HG03064 (cell line): ENCODE measurements at regions not wholly inside any gene's neighbourhood (a gene's known extent, or its start where the extent isn't known, plus 50 kb on each side); places are given as distances from the start of the nearest gene placed in this dataset.

Experiments
- ATAC-seq: cut with Tn5 transposase; IDR thresholded peaks from one replicate; pipeline ENCODE4 v1.9.1; 2021; ENCODE audit warnings: low read depth; ENCODE audit not compliant: unreplicated experiment

DNA sequence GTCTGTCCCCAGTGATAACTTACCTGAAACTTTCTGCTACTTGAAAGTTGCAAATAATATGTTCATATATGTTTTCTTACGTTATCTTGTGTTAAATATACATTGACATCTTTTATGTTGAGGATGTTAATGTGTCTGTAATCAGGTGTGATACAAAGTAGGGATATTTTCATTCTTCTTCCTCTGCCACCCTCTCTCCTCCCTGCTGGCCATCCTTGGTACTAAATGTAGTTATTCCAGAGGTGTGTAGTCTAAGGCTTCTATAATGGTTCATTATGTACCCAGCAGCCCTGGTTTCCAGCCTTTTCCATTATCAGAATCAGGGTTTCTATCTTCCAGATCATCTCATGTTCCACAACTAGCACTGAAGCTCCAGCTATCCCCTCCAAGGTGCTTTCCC lies 606.7 kb upstream of the KLHL1 start:
- ATAC-seq: no peak

DNA sequence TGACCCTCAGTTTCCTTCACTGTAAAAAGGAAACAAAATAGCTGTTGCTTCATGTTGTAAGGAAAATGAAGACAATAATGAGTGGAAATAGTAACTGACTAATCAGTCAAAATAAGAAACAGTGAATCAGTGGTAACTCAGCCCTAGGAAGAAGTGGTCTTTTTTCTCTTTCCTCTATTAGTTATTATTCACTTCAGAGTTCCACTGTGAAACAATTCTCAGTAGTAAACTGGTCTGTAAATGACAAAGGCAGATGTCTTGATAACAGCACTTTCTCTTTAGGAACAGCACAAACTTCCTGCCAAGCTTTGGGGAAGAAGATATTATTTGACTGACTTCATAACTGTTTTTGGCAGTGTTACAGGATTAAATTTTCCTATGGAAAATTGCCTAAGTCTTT lies 600.5 kb upstream of the KLHL1 start:
- ATAC-seq: no peak

DNA sequence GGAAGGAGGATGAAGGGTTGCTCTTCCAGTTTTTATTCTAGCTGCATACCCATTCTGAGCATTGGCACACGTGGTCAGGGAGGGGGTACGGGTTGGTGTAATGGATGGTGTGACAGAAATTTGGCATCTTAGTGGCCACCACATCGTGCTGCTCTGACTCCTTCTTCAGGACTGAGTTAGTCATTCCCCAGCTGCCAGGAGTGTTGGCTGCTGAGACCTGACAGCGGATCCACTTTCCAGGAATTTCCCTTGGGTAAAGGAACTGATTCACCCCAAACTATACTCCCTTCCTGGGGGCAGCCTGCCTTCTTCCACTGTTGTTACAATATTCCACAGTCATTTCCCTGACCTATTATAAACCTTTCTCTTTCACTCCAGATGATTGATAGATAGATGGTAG lies 595.5 kb upstream of the KLHL1 start:
- no peak for ATAC-seq

DNA sequence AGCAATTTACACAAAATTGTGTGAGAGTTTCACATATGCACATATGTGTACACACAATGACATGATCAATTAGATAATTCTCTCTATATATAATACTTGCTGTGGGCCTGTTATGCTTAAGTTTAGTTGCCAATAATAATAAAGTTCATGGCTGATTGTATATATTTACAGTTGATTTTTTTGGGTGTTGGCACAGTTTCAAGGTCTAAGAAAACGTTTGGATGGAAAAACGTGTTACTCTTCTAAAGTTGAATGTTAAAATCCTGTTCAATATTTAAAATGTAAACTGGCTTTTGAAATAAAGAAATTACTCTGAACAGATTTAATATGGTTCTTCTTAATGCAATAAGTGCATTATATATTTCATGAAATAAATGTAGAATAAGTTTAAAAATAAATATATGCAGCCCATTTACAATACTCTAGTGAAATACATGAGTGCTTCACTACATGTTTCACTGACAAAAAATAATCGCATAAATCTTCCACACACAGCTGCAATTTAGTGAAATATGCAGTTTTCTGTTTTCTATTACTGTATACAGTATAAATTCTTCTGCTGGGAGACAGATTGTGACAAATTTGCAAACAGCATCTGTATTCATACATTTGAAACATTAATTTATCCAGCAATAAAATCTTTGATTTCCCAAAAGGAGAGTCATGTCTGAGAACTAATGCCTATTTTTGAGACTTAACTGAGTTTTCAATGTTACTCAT lies 586.9 kb upstream of the KLHL1 start:
- no peak for ATAC-seq

DNA sequence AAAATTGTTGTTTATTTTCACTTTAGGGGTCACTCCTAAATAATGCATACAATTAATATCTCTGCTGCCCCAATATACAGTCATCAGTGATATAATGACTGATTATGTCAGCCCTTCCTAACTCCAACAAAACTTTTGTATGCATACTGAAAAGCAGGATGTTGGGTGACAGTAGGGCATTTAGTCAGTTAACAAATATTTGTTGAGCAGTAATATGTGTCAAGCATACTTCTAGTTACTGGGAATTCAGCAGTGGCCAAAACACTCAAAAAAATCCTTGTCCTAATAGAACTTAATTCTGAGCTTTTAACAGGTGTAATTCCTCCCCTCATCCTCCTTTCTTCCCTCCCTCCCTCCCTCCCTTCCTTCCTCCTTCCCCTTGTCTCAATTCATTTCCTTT lies 560.7 kb upstream of the KLHL1 start:
- ATAC-seq: no peak

- ATAC-seq: no peak
Observed at GRCh38 chr13:70668293-70668692, 560.0 kb upstream of the KLHL1 start.

DNA sequence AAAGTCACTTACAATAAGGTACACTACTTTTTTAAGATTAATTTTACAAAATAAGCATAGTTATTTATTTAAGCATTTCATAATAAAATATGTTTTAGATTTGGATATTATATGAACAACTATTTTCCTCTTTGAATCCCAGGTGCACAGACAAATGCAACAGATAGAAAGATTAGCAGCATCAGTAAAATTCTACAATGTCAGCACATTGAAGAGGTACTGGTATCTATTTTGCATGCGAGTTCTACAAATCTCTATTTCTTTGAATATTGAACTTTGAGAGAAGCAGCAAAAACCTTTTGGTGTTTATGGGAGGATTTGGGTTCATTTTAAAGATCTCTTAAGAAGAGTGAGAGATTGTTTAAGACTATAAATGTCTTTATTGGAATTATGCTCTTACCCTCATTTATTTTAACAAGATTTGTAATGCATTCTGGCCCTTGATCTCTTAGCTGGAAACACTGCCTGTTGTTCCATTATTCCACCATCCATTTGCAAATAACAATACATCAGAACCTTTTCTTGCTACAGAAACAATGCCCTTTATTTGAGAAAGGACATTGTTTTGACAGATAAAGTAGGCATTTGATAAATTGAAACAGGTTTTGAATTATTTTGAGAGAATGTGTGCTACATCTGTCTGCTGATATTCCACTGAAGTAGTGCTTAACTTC lies 558.8 kb upstream of the KLHL1 start:
- no peak for ATAC-seq

DNA sequence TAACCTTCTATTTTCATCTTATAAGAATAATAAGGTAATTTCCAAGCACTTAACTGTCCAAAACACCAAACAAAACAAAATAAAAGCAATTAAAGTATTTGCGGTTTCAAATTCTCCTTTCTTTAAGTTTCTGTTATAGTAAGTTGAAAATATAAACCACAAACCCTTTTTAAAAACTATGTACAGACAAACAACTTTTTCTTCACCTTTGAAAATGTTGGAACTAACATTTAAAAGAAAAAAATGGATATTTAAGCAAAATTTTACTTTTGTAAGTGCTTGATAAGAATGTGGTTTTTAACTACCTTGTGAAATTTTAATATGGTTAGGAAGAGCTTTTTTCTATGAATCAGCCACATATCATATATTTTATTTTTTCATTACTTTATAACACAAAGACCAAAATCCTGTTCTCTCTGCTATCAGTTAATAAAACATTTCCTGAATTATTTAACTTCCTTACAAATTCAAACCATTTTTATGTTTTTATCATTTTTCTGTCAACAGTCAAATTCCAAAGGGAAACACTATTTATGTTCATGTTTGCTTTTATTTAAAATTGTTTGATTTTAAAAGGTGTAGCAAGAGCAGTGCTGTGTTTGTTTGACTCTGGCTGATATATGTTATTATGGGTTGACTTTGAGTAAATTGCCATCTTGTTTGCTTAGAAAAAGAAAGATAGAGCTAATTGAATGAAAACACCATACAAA lies 554.1 kb upstream of the KLHL1 start:
- ATAC-seq: no peak

DNA sequence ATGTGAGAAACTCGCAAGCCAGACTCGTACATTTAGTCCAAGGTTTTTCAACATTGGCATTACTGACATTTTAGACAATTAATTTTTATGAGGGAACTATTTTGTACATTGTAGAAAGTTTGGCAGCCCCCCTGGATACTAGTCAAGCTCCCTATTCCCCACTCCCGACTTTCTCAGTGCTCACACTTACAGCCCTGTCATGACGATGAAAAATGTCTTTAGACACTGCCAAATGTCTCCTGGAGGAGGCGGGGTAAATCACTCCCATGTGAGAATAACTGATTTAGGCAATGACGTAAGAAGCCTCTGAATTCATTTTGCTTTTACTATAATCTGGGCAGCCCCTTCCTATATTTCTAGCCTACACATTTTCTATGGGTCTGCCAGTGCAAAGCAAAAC lies 535.8 kb upstream of the KLHL1 start:
- ATAC-seq: no peak

DNA sequence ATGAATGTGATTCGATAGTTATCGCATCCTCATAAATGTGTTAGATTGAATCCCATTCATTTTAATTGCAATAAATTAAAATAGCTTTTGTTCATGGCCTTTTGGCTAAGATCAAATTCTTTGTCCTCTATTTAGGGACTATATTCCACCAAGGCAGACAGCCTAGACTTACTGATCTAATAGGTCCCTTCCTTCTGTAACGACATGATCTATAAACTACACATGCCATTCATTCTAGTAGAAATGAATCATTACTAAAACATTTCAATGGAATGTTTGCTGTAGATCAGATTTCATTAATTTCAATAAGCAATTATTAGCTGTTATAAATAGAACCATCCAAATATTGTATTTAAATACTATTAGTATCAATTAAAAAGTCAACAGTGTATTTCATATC lies 526.6 kb upstream of the KLHL1 start:
- ATAC-seq: no peak

DNA sequence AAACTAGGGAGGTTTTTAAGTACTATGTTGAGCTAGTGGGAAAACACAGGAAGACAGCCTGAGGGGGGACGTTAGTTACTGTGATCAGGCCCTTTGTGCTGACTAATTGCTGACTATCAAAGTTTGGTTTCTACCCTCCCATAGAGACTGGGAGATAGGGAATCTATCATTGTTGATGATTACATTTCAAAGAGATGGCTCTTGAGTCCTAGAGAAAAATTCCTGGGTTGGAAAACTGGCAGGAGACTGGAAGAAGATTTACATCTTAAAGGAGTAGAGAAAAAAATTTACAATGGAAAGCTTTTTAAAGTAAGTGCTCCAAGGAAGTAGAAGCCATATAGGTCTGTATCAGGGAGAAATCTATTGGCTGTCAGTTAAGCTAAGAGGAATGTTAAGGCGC lies 522.0 kb upstream of the KLHL1 start:
- ATAC-seq: no peak

DNA sequence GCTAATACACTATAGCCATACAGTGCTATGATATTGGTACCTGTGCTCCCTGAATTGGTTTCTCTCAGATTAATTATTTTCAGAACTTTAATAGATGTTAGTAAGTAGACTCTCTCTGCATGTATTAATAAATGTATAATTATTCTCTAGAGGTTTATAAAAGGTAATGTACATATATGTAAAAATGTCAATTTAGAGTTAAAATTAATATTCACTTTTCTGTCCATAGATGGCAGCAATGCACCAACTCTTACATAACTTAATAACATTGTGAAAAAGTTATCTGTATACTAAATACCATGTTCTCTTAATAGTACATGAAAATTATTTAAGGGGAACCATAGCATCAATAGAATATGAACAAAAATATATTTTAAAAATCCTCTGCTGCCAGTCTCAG lies 515.0 kb upstream of the KLHL1 start:
- no peak for ATAC-seq

DNA sequence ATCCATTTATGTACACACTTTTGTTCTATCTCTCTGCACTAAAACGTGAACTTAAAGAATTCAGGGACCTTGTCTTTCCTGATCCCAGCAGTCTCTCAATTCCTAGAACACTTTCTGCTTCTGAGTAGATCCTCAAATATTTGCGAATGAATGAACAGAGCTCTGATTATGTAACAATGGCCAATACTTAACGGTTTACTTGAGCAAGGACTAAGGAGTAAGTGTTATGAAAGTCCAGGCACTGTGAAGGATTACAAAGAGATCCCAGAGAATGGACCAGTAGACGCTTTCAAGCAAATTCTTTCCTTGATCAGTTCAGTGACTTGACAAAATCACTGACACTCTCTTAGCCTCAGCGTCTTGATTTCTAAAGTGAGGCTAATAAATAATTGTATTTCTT lies 514.5 kb upstream of the KLHL1 start:
- no peak for ATAC-seq

DNA sequence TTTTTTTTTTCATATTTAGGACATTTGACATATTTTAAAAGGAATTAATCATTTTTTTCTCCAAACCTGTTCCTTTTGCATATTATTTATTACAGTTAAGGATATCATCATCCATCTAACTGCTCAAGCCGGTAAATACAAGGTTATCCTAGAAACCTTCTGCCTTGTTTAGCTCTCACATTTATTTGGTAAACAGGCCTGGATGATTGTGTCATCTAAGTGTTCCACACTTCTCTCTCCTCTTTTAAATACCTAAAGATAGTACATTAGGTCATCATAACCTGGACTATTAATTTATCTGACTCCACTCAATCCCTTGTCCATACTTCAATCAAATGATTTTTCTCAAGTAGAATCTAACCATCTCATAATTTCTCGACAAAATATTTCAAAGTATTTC lies 511.7 kb upstream of the KLHL1 start:
- no peak for ATAC-seq

DNA sequence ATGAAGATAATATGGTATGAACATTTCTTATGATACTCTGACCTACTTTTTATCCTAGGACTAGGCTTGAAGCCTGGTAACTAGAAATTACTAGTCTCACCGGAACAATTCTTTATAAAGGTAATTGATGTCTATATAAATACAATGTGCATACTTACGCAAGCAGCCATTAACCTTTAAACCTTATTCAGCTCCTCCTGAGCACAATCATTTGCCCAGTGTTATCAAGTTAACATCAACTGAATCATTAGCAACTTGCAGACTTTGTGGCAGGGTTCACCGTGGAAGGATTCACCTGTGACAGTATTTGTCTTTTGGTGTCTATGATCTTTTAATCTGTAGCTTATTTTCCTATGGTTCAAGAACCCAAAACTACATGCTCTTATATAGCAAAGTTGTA lies 508.6 kb upstream of the KLHL1 start:
- no peak for ATAC-seq

DNA sequence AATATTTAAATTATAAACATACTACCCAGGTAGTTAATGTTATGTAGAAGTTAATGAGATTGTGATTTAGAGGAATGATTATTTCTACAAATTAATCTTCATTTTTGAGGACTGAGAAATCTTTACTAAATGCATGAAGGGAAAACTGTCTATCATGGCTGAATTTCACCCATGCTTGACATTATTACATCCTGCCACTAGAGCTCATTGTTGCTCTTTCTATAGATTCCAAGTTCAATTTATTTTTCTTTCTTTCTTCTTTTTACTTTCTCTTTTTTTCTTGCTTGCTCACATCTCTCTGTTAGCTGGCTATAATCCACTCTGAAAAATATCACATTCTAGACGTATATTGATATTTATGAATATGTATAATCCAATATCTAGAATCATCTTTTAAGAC lies 505.0 kb upstream of the KLHL1 start:
- no peak for ATAC-seq

DNA sequence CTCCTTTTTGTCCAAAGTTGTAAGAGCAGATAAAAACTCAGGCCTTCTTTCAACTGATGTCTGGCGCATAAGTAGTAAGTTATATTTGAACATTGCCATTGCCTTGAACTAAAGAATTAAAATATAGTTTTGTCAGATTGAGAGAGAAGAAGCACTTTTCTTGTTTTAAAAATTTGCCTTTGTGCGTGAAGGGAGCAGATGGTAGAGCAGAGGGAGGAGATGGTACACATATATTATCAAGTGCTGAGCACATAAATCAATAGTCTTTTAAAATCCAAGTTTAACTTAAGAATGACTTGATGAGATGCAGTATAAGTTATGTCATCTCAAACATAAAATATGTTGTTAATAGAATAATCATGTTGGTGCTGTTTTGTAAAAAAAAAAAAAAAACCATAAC lies 504.6 kb upstream of the KLHL1 start:
- ATAC-seq: no peak

DNA sequence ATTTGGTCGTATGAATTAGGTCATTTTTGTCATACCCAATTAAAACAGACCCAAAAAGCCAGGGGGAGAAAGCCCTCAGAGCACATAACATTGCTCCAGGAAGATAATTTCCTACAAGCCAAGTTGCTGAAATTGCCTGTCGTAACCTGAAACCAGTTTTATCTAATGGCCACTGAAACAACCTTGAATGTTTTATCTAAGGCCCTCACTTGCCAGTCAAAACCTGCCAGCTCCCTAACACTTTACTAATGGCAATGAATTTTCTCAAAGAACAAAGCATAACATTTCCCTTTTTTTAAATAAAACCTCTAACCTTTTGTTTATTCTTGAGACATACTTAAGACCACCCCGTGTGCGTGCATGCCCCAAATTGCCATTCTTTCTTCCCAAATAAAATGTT lies 496.2 kb upstream of the KLHL1 start:
- no peak for ATAC-seq

GRCh38 chr13:70593716-70594115 lies 485.5 kb upstream of the KLHL1 start:
- no peak for ATAC-seq

GRCh38 chr13:70585109-70585508 lies 476.9 kb upstream of the KLHL1 start:
- ATAC-seq: no peak

DNA sequence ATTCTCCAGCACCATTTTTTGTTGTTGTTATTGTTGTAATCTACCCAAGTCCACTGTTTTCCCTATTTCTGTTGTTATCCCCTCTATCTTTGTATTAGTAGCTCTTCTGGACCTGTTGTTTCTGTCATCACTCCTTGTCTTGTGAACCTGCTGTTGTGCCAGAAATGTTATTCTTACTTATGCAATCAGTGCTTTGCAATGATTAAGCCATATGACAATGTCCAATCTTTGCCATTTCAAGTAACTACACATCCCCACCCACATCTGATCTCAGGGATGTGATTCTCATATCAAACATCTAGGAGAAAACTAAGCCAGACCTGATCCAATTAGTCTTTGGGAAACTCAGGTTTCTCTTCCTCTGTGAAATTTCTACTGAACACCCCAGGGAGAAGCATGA lies 472.6 kb upstream of the KLHL1 start:
- ATAC-seq: no peak

DNA sequence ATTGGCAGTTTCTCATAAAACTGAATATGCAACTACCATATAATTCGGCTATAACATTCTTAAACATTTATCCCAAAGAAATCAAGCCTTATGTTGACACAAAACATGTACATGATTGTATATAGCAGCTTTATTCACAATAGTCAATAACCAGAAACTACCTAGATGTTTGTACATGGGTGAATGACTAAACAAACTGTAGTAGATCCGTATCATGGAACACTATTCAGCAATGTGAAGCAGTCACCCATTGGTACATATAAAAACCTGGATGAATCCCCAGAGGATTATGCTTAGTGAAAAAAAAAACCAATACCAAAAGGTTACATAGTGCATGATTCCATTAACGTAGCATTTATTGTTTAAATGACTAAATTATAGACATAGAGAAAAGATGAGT lies 471.7 kb upstream of the KLHL1 start:
- no peak for ATAC-seq
